BE2C (cell line): ENCODE measurements at regions not wholly inside any gene's neighbourhood (a gene's known extent, or its start where the extent isn't known, plus 50 kb on each side); places are given as distances from the start of the nearest gene placed in this dataset.

Source experiments
- DNase-seq: peaks from one replicate; pipeline ENCODE4 v3.0.0-alpha.2; 2020
- H3K27me3 ChIP-seq: fragments of 250-450 bp; sonication (Bioruptor Pico); 2 replicates; pipeline ENCODE4 v1.5.1; 2020; ENCODE audit warnings: mild to moderate bottlenecking
- H3K36me3 ChIP-seq: fragments of 250-450 bp; sonication (Bioruptor Pico); 2 replicates; pipeline ENCODE4 v1.5.1; 2020; ENCODE audit warnings: mild to moderate bottlenecking
- H3K4me1 ChIP-seq: fragments of 250-450 bp; sonication (Bioruptor Pico); 2 replicates; pipeline ENCODE4 v1.5.1; 2020
- H3K4me3 ChIP-seq: 2 replicates; pipeline ENCODE4 v1.5.1; 2011; ENCODE audit warnings: low read depth, low read length
- H3K9me3 ChIP-seq: fragments of 250-450 bp; sonication (Bioruptor Pico); 2 replicates; pipeline ENCODE4 v1.5.1; 2020
- TF ChIP-seq, protein P1 (sequence below): IDR thresholded peaks from 2 replicates; pipeline ENCODE4 v1.5.1; 2012; ENCODE audit warnings: mild to moderate bottlenecking, low read depth, low read length

DNA sequence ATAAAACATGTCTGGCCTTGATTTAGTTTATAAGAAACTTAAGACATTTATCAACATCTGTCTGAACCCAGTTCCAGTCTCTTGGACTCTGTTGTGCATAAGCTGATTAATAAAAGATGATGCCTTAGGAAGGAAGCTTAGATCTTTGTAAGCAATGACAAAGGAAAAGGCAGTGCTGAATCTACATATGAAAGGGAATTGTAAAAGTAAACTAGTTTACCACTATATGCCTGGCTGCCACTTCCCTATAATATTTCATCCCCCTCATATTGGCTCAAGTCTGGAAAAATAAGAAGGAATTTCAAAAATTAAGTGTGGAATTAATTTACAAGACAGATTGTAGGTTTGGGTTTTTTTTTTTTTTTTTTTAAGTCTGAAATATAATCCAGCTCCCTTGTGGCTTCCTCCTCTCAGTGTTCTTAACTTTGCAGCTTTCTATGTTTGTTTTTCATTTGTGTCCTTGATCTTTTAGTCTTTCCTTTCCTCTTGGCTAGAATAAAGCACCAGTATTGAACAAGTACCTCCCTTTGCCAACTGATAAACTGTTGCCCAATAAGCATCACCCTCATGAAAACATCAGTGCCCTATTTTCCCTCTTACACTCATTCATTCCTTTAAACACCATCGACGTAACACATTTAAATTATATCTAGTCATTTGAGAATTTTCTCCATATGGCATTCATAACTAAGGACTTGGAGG is 146.7 kb upstream of the TBX18 start:
- Histone ChIP-seq H3K4me3 (no peak overlapping the region), H3K4me1 (no peaks in the 10 kb centered on the region), H3K9me3 (no peaks in the 10 kb centered on the region), H3K36me3 (no peaks in the 10 kb centered on the region), H3K27me3 (no peaks in the 10 kb centered on the region; the same call in 1 of the 2 replicates)
- no peak for DNase-seq
- TF ChIP-seq, protein P1, sequence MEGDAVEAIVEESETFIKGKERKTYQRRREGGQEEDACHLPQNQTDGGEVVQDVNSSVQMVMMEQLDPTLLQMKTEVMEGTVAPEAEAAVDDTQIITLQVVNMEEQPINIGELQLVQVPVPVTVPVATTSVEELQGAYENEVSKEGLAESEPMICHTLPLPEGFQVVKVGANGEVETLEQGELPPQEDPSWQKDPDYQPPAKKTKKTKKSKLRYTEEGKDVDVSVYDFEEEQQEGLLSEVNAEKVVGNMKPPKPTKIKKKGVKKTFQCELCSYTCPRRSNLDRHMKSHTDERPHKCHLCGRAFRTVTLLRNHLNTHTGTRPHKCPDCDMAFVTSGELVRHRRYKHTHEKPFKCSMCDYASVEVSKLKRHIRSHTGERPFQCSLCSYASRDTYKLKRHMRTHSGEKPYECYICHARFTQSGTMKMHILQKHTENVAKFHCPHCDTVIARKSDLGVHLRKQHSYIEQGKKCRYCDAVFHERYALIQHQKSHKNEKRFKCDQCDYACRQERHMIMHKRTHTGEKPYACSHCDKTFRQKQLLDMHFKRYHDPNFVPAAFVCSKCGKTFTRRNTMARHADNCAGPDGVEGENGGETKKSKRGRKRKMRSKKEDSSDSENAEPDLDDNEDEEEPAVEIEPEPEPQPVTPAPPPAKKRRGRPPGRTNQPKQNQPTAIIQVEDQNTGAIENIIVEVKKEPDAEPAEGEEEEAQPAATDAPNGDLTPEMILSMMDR, result no peak

DNA sequence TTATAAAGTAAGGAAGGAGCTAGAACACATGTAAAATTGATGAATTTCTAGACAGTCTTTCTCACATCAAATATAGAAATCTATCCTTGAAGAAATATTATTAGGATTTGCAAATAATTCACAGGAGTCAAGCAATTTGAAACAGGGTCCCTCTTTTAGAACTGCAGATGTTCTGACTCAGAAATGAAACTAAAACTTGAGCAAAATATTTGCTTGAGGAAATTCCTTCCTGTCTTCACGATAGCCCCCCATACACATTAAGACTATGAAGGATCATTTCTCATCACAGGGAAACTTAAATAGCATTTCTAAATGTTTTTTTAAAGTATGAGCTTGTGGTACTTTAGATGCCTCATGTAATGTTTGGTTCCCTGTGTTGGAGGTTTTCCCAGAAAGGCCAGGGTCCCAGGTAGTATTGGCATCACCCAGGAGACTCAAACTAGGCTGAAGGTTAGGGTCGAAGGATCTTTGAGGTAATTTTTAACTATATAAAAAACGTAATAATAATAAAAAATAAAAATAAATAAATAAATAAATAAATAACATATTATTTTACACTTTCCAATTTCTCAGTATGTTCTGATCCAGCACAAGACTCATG is 144.0 kb upstream of the TBX18 start:
- Histone ChIP-seq H3K36me3 (no peaks in the 10 kb centered on the region), H3K4me1 (no peaks in the 10 kb centered on the region), H3K4me3 (no peak overlapping the region), H3K27me3 (no peaks in the 10 kb centered on the region; the same call in 1 of the 2 replicates), H3K9me3 (no peaks in the 10 kb centered on the region)
- TF ChIP-seq, protein P1, result no peak
- DNase-seq, result no peak

DNA sequence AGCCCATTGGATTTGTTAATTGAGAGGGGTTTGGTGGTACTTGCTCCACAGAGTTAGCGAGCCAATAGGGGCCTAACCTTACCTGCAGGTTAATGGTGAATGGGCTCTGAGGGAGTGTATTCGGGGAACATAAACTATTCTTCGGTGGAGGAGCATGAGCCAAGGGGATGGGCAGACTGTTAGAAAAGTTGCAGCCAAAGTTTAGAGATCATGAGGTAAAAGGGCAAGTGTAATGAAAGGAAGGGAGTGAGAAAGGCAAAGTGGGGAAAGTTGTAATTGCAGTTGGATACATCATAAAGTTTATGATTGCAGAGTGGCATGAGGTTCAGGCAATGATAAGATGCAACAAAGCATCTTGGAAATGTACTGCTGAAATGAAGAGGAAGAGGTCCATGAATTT is 142.1 kb upstream of the TBX18 start:
- H3K4me1 ChIP-seq, result no peaks in the 10 kb centered on the region
- no peaks in the 10 kb centered on the region; the same call in 1 of the 2 replicates for H3K27me3 ChIP-seq
- H3K9me3 ChIP-seq, result no peaks in the 10 kb centered on the region
- H3K36me3 ChIP-seq, result no peaks in the 10 kb centered on the region
- TF ChIP-seq, protein P1, result no peak
- H3K4me3 ChIP-seq, result no peak overlapping the region
- no peak for DNase-seq

DNA sequence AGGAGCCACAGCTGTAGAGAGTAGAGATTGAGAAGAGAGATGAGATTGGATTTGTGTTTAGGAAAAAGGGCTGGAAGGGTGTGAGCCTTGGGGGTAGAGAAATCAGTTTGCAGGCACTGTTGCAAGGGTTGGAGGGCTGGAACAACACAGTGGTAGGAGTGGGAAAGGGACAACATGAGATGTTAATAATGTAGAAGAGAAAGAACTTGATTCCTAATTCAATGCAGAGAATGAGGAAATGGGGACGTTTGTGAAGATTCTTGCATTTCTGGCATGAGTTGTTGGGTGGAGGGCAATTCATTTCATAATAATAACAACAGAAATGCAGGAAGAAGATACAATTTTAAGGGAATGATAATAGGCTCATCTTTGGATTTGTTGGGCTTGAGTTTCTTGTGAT is 141.4 kb upstream of the TBX18 start:
- Histone ChIP-seq H3K36me3 (no peaks in the 10 kb centered on the region), H3K4me1 (no peaks in the 10 kb centered on the region), H3K27me3 (no peaks in the 10 kb centered on the region), H3K9me3 (no peaks in the 10 kb centered on the region), H3K4me3 (no peak overlapping the region)
- no peak for DNase-seq
- TF ChIP-seq, protein P1, result no peak

DNA sequence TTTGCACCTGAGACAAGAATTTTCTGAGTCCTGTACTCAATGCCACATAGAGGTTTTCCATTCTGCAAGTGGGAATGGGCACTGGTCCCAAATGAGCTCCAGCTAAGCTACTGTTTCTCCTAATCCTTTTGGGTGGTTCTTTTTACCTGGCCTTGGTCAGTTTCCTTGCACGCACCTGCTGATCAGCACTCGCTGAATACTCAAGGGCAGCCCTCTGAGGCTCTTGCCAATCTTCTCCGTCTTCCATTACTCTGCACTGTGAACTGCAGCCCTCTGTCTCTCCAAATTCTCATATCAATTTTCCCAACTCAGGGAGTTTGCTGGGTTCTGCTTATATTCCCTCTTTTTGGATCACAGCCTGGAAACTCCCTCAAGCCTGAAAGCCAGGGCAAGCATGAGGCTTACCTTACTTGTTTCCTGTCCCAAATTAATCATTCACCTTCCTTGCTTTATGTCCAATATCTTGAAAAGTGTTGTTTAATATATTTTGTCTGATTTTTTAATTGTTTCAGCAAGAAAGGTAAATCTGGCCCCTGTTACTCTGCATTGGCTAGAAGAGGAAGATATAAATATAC is 138.0 kb upstream of the TBX18 start:
- Histone ChIP-seq H3K9me3 (no peaks in the 10 kb centered on the region), H3K4me1 (no peaks in the 10 kb centered on the region), H3K4me3 (no peak overlapping the region), H3K36me3 (no peaks in the 10 kb centered on the region), H3K27me3 (peaks cover 4% of the 10 kb centered on the region; the same call in 1 of the 2 replicates)
- TF ChIP-seq, protein P1, result no peak
- no peak for DNase-seq
